Left ventricle myocardium inferior (tissue), 1 donor: ENCODE measurements at regions not wholly inside any gene's neighbourhood (a gene's known extent, or its start where the extent isn't known, plus 50 kb on each side); places are given as distances from the start of the nearest gene placed in this dataset.

Experiments
- DNase-seq: peaks from one replicate; pipeline ENCODE4 v3.0.0-alpha.2; 2020
- H3K27ac ChIP-seq: fragments of 200-600 bp; replicated peaks from 2 replicates; pipeline ENCODE4 v1.8.0; 2021
- H3K27me3 ChIP-seq: fragments of 200-600 bp; 2 replicates; pipeline ENCODE4 v1.8.0; 2021; ENCODE audit warnings: low read depth
- H3K36me3 ChIP-seq: fragments of 200-600 bp; 2 replicates; pipeline ENCODE4 v1.8.0; 2021
- H3K4me1 ChIP-seq: fragments of 200-600 bp; 2 replicates; pipeline ENCODE4 v1.8.0; 2021
- H3K4me3 ChIP-seq: fragments of 200-600 bp; 2 replicates; pipeline ENCODE4 v1.8.0; 2021; ENCODE audit warnings: mild to moderate bottlenecking, moderate library complexity
- H3K9me3 ChIP-seq: fragments of 200-600 bp; replicated peaks from 2 replicates; pipeline ENCODE4 v1.8.0; 2021
- intact Hi-C: fragments of 100-400 bp; cut with micrococcal nuclease; formaldehyde crosslinking; loops from one replicate; pipeline ENCODE4 v1.11.0; 2022
- TF ChIP-seq, protein P1 (sequence below): fragments of 200-600 bp; IDR thresholded peaks from 2 replicates; pipeline ENCODE4 v1.8.0; 2021; ENCODE audit warnings: antibody characterized with exemption, mild to moderate bottlenecking, borderline replicate concordance
- donor health status: DM: no; HTN: yes; CAD: no; lungs with severe emphysema.

GRCh38 chr1:38142606-38143005 lies 96.0 kb upstream of the POU3F1 start:
- TF ChIP-seq, protein P1, sequence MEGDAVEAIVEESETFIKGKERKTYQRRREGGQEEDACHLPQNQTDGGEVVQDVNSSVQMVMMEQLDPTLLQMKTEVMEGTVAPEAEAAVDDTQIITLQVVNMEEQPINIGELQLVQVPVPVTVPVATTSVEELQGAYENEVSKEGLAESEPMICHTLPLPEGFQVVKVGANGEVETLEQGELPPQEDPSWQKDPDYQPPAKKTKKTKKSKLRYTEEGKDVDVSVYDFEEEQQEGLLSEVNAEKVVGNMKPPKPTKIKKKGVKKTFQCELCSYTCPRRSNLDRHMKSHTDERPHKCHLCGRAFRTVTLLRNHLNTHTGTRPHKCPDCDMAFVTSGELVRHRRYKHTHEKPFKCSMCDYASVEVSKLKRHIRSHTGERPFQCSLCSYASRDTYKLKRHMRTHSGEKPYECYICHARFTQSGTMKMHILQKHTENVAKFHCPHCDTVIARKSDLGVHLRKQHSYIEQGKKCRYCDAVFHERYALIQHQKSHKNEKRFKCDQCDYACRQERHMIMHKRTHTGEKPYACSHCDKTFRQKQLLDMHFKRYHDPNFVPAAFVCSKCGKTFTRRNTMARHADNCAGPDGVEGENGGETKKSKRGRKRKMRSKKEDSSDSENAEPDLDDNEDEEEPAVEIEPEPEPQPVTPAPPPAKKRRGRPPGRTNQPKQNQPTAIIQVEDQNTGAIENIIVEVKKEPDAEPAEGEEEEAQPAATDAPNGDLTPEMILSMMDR, result no peak
- Histone ChIP-seq H3K4me3 (no peak overlapping the region), H3K4me1 (peaks cover 21% of the 10 kb centered on the region), H3K9me3 (peaks cover 25% of the 10 kb centered on the region), H3K27ac (no peak overlapping the region), H3K36me3 (no peaks in the 10 kb centered on the region), H3K27me3 (peaks cover 73% of the 10 kb centered on the region)
- intact Hi-C loops, result no loop called here
- no peak for DNase-seq

DNA sequence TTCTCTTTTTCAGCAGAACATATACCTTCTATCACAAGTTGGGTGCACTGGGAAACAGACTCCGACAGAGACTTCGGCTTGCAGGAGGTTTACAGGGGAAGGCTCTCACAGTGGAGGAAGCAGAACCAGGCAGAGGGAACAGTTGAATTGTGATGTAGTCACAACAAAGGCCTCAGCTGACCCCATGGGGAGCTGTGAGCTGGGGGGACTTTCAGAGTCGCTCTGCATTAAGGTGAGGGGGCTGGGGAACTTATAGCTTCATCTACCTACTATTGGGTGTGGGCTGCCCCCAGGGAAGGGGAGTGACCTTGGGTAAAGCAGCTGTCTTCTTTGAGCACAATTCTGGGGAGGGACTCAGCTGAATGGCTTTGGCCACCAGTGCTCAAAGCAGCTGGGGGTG lies 94.9 kb upstream of the POU3F1 start:
- no peak for DNase-seq
- H3K27me3 ChIP-seq, result peaks cover 84% of the 10 kb centered on the region
- H3K9me3 ChIP-seq, result peaks cover 17% of the 10 kb centered on the region
- H3K4me3 ChIP-seq, result no peak overlapping the region
- H3K36me3 ChIP-seq, result no peaks in the 10 kb centered on the region
- peaks cover 22% of the 10 kb centered on the region for H3K4me1 ChIP-seq
- TF ChIP-seq, protein P1, result no peak
- no peak overlapping the region for H3K27ac ChIP-seq
- intact Hi-C loops, result no loop called here

DNA sequence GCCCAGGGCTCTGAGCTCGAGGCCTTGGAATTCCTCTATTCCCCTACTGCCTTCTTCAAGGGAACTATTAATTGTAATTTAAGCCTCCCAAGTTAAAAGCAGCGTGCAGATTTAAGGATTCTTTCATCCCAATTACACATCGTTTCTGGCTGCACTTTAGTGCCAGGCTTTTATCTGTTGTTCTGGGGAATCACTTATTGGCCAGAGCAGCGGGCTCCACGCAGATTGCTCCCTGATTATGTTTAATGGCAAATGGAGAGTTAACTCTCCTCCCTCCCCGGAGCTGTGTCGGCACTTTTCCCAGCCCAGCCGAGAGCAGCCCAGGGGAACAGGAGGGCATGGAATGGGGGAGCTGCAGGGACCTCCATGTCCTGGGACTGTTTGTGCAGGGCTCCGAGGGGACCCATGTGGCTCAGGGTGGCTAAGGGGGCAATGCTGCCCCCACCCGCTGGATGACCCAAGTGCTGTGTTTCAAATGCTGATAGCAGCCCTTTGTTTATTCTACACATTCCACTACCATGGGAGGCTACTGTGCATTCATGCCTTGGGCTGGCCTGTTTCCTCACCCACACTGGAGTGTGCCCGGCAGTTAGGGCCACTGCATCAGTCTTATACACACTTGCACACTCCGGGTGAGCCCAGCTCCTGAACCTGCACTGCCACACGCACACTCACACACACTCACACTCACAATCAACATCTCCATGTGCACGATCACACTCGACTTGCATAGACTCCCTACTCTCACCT lies 93.3 kb upstream of the POU3F1 start:
- no peak overlapping the region for H3K4me3 ChIP-seq
- peaks cover 90% of the 10 kb centered on the region for H3K27me3 ChIP-seq
- H3K9me3 ChIP-seq, result peaks cover under 1% of the 10 kb centered on the region
- H3K4me1 ChIP-seq, result peaks cover 22% of the 10 kb centered on the region
- H3K36me3 ChIP-seq, result no peaks in the 10 kb centered on the region
- intact Hi-C loops, result no loop called here
- TF ChIP-seq, protein P1, result no peak
- DNase-seq, result no peak
- H3K27ac ChIP-seq, result no peak overlapping the region

GRCh38 chr1:38138498-38139233 lies 92.1 kb upstream of the POU3F1 start:
- peaks cover 90% of the 10 kb centered on the region for H3K27me3 ChIP-seq

DNA sequence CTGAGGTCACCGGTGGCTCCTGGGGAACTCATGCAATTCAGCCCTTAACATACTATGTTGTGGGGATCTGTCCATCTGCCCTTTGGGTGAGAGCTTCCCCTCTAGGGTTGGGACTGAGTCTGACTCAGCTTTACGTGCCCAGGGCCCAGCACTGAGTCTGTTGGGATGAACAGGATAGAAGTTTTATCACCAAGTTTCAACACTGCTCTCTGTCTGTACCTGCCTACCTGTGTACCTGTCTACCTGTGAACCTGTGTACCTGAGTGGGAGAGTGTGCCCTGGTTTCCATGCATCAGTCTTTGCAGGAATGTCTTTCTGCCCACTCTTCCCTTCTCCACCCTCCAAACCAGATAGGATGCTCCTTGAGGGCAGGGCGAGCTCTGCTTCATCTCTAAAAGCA lies 90.6 kb upstream of the POU3F1 start:
- Histone ChIP-seq H3K27ac (no peak overlapping the region), H3K4me3 (no peak overlapping the region), H3K9me3 (no peaks in the 10 kb centered on the region), H3K36me3 (no peaks in the 10 kb centered on the region), H3K27me3 (peaks cover 91% of the 10 kb centered on the region), H3K4me1 (peaks cover 32% of the 10 kb centered on the region)
- TF ChIP-seq, protein P1, result no peak
- DNase-seq, result no peak
- intact Hi-C loops, result no loop called here

More at GRCh38 chr1:38138498-38139233, 92.1 kb upstream of the POU3F1 start:
- Histone ChIP-seq H3K36me3 (no peaks in the 10 kb centered on the region), H3K4me1 (peaks cover 31% of the 10 kb centered on the region), H3K27ac (peak overlapping the region; percentile 55), H3K9me3 (no peaks in the 10 kb centered on the region), H3K4me3 (no peak overlapping the region)
- peak; percentile 84 for DNase-seq
- intact Hi-C loops, result no loop called here
- TF ChIP-seq, protein P1, result peak; percentile 61
